ENCODE measurements at regions not wholly inside any gene's neighbourhood (a gene's known extent, or its start where the extent isn't known, plus 50 kb on each side); places are given as distances from the start of the nearest gene placed in this dataset.
A peak's percentile ranks its signal among the peaks of the same experiment; 100 is the strongest.

DNA sequence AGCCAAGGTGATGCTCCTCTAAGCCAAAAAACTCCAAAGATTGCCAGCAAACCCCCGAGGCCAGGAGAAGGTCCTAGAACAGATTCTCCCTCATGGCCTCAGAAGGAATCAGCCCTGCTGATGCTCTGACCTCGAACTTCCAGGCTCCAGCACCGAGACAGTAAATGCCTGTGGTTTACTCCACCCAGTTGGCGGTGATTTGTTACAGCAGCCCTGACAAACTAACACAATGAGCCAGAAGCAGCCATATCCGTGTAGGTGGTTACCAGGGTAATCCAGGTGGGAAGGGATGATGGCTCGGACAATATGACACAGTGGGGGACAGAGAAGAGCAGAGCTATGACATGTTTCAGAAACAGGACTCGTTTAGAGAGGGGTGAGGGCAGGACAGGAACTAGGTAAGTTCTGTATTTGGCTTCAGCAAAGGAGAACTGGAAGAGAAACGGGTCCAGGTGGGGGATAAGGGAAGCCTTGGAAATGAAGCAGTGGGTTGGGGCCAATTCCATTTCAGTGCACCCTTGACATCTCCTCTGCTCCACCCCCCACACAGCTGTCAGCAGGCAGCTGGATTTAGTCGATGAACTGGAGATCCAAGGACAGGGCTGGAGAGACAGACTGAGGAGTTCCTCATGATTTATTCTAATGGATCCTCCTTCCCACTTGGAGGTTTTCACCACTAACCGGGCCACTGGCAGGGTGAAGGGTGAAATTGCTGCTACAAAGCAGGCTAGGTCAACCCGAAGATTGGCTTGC is 179.7 kb upstream of the SH3BP4 start:
- ChIA-PET CTCF (ENCODE audit: partially characterized antibody) (interaction anchor here (0.7 to 1.2 kb wide), 3 partner anchors 10 to 214 kb away, joined by 3 to 4 read pairs (median 3); no protein-coding TSS in a partner anchor), POLR2A (ENCODE audit: partially characterized antibody) (no interaction called here)
- WGBS, 2 experiments (ENCODE audit: extremely low coverage in 1 of 2, insufficient coverage in 1 of 2, insufficient read length in 1 of 2, insufficient replicate concordance in 2 of 2, low coverage in 1 of 2, low lambda C conversion rate in 2 of 2, missing lambda C conversion rate in 1 of 2) = 87% methylated on average over 11 of the region's 11 CpGs; no CpG with 5 or more reads in 1 of the 2 experiments
- H3K23me2 ChIP-seq (ENCODE audit: low read depth, low read length) = no peaks in the 10 kb centered on the region
- H3K4me1 ChIP-seq (replicated peaks in 1 of 4; ENCODE audit: control insufficient read depth in 3 of 4, insufficient read depth in 4 of 4, low read length in 3 of 4) = no peaks in the 10 kb centered on the region; a peak in 2 of 7 replicates
- no peak for TF ChIP-seq POLR2AphosphoS5 (IDR thresholded peaks at IDR 0.05; ENCODE audit: low read depth, low read length)
- no peak for TF ChIP-seq TAF7 (optimal IDR thresholded peaks at IDR 0.05; ENCODE audit: borderline replicate concordance, low read depth, low read length)
- TF ChIP-seq JUN (IDR thresholded peaks at IDR 0.05; ENCODE audit: low read depth, low read length) = no peak
- TF ChIP-seq MAFK (IDR thresholded peaks at IDR 0.05; ENCODE audit: low read depth, low read length) = no peak
- TF ChIP-seq POU5F1 (IDR thresholded peaks at IDR 0.05; ENCODE audit: low read depth, low read length) = no peak
- no peak overlapping the region for H4K8ac ChIP-seq (ENCODE audit: extremely low read depth, insufficient read depth, low read length)
- no peak overlapping the region for H3K27ac ChIP-seq (ENCODE audit: low read depth, low read length)
- no peak overlapping the region for H3K4me3 ChIP-seq (ENCODE audit: extremely low read depth in 1 of 4, insufficient read depth in 2 of 4, low read depth in 3 of 4, low read length in 4 of 4)
- H4K91ac ChIP-seq (replicated peaks; ENCODE audit: insufficient read length, low read length) = no peak overlapping the region
- no peak overlapping the region for H3K9ac ChIP-seq (replicated peaks in 1 of 4; ENCODE audit: extremely low read depth in 1 of 4, low read depth in 3 of 4, low read length in 3 of 4)
- no peak overlapping the region for H3K23ac ChIP-seq (ENCODE audit: insufficient read length)
- H2BK120ac ChIP-seq (replicated peaks; ENCODE audit: low read depth, low read length) = no peak overlapping the region
- no peaks in the 10 kb centered on the region; a peak in 1 of 4 replicates for H3K9me3 ChIP-seq (ENCODE audit: insufficient read depth in 2 of 2, low read depth in 1 of 2, low read length in 1 of 2)
- H3K18ac ChIP-seq (ENCODE audit: extremely low read depth, low read length) = no peak overlapping the region
- DNase-seq (ENCODE audit: low read depth in 1 of 2, low spot score in 2 of 2) = no peak
- no peaks in the 10 kb centered on the region for H3K27me3 ChIP-seq (replicated peaks in 1 of 4; ENCODE audit: control insufficient read depth in 3 of 4, extremely low read depth in 1 of 4, insufficient read depth in 3 of 4, low read length in 3 of 4)
- H3K4me2 ChIP-seq (ENCODE audit: insufficient read depth in 1 of 2, low read depth in 2 of 2, low read length in 2 of 2) = no peak overlapping the region
- H2BK20ac ChIP-seq (ENCODE audit: low read length) = no peak overlapping the region
- no peak overlapping the region for H2AK5ac ChIP-seq (ENCODE audit: low read depth, low read length)
- H4K5ac ChIP-seq (ENCODE audit: insufficient read length, low read depth, low read length) = no peak overlapping the region
- H2AFZ ChIP-seq (ENCODE audit: low read length) = no peak overlapping the region
- H2BK15ac ChIP-seq (ENCODE audit: low read length) = 0 out of 2 replicates have a peak overlapping the region, but pooled peaks have one; percentile 65
- H4K20me1 ChIP-seq (replicated peaks in 1 of 2; ENCODE audit: control insufficient read depth in 1 of 2, insufficient read depth in 2 of 2, low read length in 2 of 2) = no peaks in the 10 kb centered on the region
- no peak for FAIRE-seq
- H3K4ac ChIP-seq (replicated peaks; ENCODE audit: insufficient read length, low read depth, low read length) = no peak overlapping the region
- no peak overlapping the region for H3K14ac ChIP-seq (ENCODE audit: insufficient read length)
- H3K56ac ChIP-seq (replicated peaks; ENCODE audit: insufficient read length, low read depth, low read length) = no peak overlapping the region
- H3K79me2 ChIP-seq (ENCODE audit: control insufficient read depth in 1 of 2, insufficient read depth in 2 of 2, low read length in 2 of 2) = no peaks in the 10 kb centered on the region
- no peak overlapping the region for H2BK5ac ChIP-seq (ENCODE audit: low read depth, low read length)
- no peaks in the 10 kb centered on the region for H3K79me1 ChIP-seq (ENCODE audit: low read depth, low read length)
- H2BK12ac ChIP-seq (ENCODE audit: low read depth, low read length) = no peak overlapping the region
- H3K36me3 ChIP-seq (ENCODE audit: control insufficient read depth in 2 of 4, insufficient read depth in 4 of 4, low read length in 3 of 4) = no peaks in the 10 kb centered on the region
